GM21786 (cell line): ENCODE measurements at regions not wholly inside any gene's neighbourhood (a gene's known extent, or its start where the extent isn't known, plus 50 kb on each side); places are given as distances from the start of the nearest gene placed in this dataset.
"Not testable (repeated sequence)": the region's sequence is repeated elsewhere in the genome, so short reads cannot be mapped to it uniquely, and the experiment has no call there.

ENCODE experiments used
- ATAC-seq: cut with Tn5 transposase; IDR thresholded peaks from one replicate; pipeline ENCODE4 v1.9.1; 2021; ENCODE audit not compliant: unreplicated experiment

DNA sequence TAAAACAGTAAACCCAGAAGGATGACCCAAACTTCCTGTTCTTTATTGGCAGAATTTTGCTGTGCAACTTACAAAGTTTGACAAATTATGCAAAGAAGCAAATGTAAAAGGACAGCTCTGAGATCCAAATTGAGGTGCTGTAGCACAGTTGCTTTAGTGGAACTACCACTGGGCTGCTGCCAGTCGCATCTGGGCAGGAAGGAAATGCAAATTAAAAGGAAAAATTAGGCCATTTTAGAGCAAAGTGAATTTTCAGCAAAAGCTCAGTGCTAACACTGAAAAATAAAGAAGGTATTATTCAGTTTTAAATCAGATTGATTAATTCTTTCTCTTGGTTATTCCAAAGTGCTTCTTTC, 104.5 kb downstream of the ZMAT3 start:
- ATAC-seq = peak; percentile 15

DNA sequence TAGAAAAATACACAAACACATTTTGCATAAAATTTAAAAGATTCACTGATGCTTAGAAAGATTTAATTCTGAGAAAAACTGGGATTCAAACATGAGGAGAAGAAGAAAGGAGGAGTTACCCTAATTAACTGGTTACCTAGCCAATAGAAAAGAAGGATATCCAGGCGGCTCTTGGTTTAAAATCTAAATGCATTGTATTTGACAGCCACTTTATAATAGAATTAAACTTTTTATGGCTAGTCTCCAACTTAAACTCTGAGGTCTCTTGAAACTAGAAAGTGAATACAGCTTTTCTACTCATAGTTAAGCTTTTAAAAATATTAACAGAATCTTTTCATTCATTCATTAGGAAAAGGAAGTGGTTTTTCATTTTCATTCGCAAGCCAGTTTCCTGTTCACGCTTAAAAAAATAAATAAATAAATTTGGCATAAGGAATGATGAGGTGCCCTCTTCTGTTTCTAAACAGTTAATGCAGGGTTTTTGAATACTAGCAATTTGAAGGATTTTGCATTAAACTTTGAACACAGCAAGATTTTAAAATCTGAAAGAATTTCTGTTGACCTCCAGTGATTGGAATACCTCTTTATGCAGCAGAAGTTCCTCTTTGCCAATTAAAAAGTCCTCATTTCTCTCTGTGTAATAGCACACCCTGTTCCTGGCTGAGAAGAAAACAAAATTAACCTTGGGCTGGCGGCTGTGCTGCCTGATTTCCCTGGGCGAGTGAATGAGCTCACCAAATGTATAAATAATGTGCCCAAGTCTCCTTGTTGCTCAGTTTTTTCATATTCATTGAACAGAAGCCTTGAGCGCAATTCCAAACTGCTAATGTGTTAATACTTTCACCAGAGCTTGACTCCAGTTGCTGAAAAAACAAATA, 105.1 kb downstream of the ZMAT3 start:
- peak; percentile 42 for ATAC-seq

DNA sequence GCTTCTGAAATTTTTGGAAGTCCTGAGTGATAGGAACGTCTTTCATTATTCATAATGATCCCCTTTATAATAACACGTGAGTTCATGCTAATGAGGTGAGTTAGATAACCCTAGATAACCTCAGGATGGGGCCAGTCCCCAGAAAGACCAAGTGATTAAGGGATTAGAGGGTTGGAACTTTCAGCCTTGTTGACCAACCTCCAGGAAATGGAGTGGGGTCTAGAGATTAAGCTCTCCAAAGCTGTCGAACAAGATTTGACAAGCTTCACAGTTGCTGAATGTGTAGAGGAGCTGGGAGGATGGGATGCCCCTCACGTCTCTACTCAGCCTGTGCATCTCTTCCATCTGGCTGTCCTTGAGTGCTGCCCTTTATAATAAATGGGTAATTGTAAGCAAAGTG, 107.1 kb downstream of the ZMAT3 start:
- no peak for ATAC-seq

DNA sequence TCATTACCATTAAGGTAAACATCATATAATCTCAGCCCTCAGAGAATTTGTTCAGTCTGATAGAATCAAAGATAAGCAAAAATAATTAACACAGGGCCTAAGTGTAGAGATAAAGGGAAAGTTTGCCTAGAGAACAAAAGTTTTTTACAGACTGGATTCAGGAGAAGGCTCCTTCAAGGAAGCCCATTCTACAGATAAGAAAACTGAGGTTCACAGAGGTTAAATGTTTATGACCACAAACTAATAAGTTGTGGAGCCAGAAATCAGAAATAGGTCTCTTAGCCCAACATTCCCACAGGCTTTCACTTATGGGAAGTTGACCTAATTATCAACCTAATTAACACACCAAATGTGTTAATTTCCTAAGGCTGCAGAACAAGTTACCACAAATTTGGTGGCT, 110.7 kb downstream of the ZMAT3 start:
- ATAC-seq = no peak

DNA sequence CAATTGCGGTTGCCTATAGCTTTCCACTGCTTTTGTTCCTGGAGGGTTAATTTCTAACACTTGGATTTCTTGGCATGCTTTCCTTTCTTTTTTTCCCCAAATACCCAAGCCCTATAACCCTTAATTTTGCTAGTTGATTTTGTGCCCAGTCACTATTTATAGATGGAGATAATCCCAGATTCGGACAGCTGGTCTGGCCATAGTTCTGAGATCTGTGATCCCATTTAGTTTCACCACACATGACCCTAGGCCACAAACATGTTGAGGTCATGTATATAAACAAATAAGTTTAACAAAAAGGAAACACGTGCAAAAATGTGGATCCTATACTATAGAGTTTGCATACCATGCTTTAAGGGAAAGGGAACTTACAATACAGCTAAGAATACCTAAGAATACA, 111.4 kb downstream of the ZMAT3 start:
- no peak for ATAC-seq

DNA sequence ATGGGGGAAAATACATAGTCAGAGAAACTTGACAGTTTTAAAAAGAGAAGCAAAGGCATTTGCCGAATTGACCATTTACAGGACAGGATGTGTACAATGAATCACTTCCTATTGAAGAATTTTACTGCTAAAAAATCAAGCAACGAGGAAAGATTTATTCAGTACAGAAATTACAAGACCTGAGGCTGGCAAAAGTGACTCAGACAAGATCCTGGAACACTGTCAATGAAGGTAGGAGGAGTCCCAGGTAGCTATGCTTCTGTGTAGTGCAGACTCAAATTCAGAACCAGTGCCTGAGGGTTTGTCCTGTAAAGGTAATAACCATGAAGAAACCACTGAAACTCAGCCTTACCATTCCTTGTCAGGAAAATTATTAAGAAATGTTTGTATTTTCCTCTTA, 120.9 kb downstream of the ZMAT3 start:
- no peak for ATAC-seq

DNA sequence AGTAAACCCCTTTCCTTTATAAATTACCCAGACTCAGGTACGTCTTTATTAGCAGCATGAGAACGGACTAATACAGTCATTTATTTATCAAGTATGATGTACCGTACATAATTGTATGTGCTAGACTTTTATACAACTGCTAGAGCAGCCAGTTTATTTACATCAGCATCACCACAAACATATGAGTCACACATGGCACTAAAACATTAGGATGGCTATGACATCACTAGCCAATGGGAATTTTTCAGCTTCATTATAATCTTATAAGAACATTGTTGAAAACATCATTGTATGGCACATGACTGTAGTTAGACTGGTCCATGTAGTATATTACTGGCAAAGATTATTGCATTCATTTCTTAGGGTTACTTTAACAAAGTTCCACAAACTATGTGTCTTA, 121.7 kb downstream of the ZMAT3 start:
- ATAC-seq = no peak

DNA sequence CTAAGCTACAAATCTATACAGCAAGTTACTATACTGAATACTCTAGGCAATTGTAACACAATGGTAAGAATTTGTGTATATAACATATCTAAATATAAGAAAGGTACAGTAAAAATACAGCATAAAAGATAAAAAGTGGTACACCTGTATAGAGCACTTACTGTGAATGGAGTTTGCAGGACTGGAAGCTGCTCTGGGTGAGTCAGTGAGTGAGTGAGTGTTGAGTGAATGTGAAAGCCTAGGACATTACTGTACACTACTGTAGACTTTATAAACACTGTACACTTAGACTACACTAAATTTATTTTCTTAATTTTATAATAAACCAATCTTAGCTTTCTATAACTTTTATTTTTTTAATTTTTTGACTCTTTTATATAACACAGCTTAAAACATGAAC, 123.1 kb downstream of the ZMAT3 start:
- ATAC-seq = no peak

DNA sequence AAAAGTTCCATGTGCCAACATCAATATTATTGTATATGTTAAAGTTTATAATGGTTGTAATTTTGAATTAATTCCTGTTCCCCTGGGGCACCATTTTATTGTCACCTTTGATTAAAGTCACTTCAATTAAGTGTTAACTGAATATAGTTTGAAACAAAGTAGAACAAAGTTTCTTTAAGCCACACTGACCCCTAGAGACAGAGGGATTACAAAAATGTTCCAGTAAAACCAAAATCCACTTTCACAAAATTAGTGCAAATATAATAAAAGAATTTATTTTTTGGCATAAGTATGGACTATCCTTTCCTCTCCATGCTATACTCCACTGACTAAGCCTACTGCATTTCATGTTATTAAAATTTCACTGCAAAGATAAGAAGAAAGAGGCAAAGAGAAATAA, 123.9 kb downstream of the ZMAT3 start:
- no peak for ATAC-seq

DNA sequence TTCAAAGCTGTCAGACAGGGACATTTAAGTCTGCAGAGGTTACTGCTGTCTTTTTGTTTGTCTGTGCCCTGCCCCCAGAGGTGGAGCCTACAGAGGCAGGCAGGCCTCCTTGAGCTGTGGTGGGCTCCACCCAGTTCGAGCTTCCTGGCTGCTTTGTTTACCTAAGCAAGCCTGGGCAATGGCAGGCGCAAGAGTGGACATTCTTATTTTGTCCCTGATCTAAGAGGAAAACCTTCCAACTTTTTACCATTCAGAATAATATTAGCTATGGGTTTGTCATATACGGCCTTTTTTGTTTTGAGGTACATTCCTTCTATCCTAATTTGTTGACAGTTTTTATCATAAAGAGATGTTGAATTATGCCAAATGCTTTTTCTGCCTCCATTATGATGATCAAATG, 129.3 kb downstream of the ZMAT3 start:
- ATAC-seq = not testable (repeated sequence)

DNA sequence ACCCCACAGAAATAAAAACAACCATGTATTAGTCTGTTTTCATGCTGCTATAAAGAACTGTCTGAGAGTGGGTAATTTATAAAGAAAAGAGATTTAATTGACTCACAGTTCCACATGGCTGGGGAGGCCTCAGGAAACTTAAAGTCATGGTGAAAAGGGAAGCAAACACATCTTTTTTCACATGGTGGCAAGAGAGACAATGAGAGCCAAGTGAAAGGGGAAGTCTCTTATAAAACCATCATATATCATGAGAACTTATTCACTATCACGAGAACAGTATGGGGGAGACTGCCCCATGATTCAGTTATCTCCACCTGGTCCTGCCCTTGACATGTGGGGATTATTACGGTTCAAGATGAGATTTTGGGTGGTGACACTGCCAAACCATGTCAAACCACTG, 141.5 kb downstream of the ZMAT3 start:
- ATAC-seq = no peak

DNA sequence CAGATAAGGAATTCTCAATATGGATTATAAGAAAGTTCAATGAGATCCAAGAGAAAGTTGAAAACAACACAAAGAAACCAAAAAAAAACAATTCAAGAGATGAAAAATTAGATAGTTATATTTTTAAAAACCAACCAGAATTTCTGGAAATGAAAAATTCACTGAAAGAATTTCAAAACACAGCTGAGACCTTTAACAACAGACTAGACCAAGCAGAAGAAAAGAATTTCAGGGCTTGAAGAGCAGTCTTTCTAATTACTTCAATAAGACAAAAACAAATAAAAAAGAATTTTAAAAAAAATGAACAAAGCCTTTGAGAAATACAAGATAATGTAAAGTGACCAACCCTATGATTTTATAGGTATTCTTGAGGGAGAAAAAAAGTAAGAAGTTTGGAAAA, 155.4 kb downstream of the ZMAT3 start:
- no peak for ATAC-seq

DNA sequence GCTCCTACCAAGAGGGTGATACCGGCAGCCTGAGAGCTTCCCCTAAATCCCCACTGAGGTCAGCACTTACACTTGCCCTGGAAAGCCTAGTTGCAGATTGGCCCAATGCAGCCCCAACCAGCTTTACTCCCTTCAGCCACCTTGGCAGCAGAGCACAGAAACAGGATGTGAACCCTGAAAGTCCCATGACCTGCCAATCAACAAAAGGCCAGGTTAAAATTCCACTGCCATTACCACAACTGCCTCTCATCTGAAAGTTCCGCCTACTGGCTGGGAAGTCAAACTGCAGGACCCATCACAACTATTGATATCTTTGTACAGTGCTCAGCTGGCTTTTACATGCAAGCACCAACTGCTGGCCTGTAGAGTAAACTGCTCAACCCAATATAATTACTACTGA, 156.2 kb downstream of the ZMAT3 start:
- ATAC-seq = peak; percentile 74

DNA sequence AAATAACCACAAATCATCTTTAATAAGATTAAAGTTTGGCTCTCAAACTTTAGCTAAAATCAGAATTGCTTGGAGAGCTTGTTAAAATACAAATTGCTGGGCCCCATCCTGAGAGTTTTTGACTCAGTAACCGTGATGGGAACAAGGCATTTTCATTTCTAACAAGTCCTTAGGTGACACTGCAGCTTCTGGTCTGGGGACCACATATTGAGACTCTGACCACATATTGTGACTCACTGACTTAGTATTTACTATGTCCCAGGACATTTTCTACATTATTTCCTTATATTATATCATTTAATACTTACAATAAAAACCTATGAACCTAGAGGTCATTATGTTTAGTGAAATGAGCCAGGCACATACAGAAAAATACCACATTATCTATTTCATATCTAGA, 164.5 kb downstream of the ZMAT3 start:
- ATAC-seq = no peak

DNA sequence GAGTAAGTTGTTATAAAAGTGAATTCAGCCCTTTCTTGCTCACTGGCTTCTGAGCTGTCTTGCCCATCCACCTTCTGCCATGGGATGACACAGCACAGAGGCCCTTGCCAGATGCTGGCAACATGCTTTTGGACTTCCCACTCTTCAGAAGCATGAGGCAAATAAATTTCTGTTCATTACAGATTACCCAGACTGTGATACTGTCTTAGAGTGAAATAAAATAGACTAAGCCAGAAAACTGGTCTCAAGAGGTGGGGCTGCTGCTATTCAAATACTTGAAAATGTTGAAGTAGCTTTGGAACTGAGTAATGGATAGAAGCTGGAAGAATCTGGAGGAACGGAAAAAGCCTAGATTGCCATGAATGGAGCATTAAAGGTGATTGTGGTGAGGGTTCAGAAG, 170.4 kb downstream of the ZMAT3 start:
- ATAC-seq = no peak

DNA sequence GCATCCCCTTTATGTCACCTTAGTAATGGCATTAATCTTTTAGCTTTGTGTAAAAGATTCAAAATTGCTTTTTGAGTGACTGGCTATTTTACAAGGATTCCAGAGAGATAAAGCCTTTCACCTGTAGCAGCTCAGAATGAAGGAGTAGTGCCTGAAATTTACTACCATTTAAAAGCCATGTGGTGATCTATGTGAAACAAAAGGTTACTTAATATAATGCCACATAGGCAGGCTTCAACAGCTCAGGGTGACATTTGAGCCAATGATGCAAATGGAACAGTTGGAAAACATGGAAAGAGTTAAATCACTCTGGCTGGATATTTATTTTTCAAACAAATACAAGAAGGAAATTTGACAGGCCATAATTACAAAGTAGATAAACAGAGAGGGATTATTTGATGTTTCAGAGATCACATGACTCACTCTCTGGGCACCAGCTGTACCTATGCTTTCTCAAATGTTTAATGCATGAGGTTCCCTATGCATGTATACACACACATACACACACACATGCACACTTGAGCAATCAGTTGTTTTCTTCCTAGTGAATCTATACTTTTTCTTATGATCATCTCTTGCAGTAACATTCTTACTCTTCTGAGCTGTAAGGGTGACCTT, 171.5 kb downstream of the ZMAT3 start:
- ATAC-seq = no peak

DNA sequence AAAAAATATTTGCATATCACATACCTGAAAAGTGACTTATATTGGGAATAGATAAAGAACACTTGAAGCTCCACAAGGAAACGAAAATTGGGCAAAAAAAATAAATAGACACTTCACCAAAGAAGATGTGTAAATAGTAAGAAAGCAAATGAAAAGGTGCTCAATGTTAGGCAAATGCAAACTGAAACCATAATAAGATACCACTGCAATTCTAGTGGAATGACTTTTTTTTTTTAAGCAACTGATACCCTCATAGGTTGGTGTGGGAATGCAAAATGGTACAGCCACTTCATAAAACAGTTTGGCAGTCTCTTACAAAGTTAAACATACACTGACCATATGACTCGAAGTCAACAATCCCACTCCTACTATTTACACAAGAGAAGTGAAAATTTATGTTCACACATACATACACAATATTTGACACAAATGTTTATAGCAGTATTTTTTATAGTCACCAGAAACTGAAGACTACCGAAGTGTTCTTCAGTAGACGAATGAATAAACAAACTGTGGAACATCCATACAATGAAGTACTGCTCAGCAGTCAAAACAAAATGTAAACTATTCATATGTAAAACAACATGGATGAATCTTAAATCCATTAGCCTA, 176.3 kb downstream of the ZMAT3 start:
- no peak for ATAC-seq
